Prostate gland (tissue), 2 donors: ENCODE measurements at regions not wholly inside any gene's neighbourhood (a gene's known extent, or its start where the extent isn't known, plus 50 kb on each side); places are given as distances from the start of the nearest gene placed in this dataset.
A peak's percentile ranks its signal among the peaks of the same experiment; 100 is the strongest.

Experiments
- DNase-seq: peaks from one replicate; pipeline ENCODE4 v3.0.0-alpha.2; 2019; ENCODE audit warnings: low spot score
- H3K27ac ChIP-seq, 2 donors: fragments of 200-600 bp; sonication (generic); 2 replicates each; pipeline ENCODE4 v1.5.1; 2017 to 2019
- H3K27me3 ChIP-seq: fragments of 200-600 bp; sonication (generic); replicated peaks from 2 replicates; pipeline ENCODE4 v1.5.1; 2019; ENCODE audit not compliant: insufficient read depth
- H3K36me3 ChIP-seq, 2 donors: fragments of 200-600 bp; sonication (generic); 1 replicate in 1 of 2; 2 replicates in 1 of 2; pipeline versions ENCODE4 v1.5.1 to v1.8.1; 2017 to 2019
- H3K4me1 ChIP-seq: fragments of 200-600 bp; sonication (generic); replicated peaks from 2 replicates; pipeline ENCODE4 v1.5.1; 2019
- H3K4me3 ChIP-seq, 2 donors: fragments of 200-600 bp; sonication (generic); 2 replicates each; pipeline ENCODE4 v1.5.1; 2017 to 2019
- H3K9me3 ChIP-seq: fragments of 200-600 bp; sonication (generic); 2 replicates; pipeline ENCODE4 v1.5.1; 2017
- POLR2A ChIP-seq: fragments of 450-650 bp; IDR thresholded peaks from one replicate; pipeline ENCODE4 v1.6.1; 2016; ENCODE audit warnings: antibody characterized with exemption, mild to moderate bottlenecking
- POLR2AphosphoS5 ChIP-seq: sonication (generic); formaldehyde crosslinking; IDR thresholded peaks from one replicate; pipeline ENCODE4 v1.6.1; 2017; ENCODE audit warnings: antibody characterized with exemption
- WGBS: methylation state at CpG from one replicate; pipeline ENCODE4 v1.1.5; 2018; 5-methylcytosine and 5-hydroxymethylcytosine counted together
- intact Hi-C: fragments of 100-400 bp; cut with DNase I; formaldehyde crosslinking; loops from one replicate; pipeline ENCODE4 v1.14.2; 2022
- TF ChIP-seq, protein P1 (sequence below), 4 experiments: fragments of 200-600 bp in 2 of 4; fragments of 450-650 bp in 2 of 4; sonication (generic) in 2 of 4; IDR thresholded peaks; 1 replicate in 3 of 4; 2 replicates in 1 of 4; pipeline ENCODE4 v1.5.1; 2016 to 2019; ENCODE audit warnings: antibody characterized with exemption in 4 of 4, mild to moderate bottlenecking in 2 of 4, moderate library complexity in 2 of 4

DNA sequence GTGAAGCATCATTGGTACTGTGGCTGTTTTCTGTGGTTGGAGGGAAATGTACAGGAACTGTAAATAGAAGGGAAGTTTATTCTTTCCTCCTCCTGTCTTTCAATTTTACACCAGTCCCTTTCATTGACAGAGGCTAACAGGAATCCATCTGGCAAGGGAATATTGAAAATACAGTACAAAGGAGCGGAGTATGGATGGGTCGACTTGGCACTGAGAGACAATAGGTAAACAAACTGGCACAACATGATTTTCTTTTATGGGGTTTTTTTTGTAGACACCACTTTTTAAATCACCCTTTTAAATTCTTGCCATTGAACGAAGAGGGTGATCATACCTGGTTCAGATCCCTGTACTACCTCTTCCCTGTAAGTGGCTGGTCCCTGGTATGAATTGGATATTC is 341.3 kb downstream of the RWDD3 start:
- peak; percentile 49 for TF ChIP-seq POLR2AphosphoS5
- no peak for TF ChIP-seq POLR2A
- TF ChIP-seq, protein P1, sequence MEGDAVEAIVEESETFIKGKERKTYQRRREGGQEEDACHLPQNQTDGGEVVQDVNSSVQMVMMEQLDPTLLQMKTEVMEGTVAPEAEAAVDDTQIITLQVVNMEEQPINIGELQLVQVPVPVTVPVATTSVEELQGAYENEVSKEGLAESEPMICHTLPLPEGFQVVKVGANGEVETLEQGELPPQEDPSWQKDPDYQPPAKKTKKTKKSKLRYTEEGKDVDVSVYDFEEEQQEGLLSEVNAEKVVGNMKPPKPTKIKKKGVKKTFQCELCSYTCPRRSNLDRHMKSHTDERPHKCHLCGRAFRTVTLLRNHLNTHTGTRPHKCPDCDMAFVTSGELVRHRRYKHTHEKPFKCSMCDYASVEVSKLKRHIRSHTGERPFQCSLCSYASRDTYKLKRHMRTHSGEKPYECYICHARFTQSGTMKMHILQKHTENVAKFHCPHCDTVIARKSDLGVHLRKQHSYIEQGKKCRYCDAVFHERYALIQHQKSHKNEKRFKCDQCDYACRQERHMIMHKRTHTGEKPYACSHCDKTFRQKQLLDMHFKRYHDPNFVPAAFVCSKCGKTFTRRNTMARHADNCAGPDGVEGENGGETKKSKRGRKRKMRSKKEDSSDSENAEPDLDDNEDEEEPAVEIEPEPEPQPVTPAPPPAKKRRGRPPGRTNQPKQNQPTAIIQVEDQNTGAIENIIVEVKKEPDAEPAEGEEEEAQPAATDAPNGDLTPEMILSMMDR (IDR thresholded peaks at IDR 0.05): no peak
- 46% methylated on average over 3 of the region's 3 CpGs for WGBS
- intact Hi-C loops: no loop called here

DNA sequence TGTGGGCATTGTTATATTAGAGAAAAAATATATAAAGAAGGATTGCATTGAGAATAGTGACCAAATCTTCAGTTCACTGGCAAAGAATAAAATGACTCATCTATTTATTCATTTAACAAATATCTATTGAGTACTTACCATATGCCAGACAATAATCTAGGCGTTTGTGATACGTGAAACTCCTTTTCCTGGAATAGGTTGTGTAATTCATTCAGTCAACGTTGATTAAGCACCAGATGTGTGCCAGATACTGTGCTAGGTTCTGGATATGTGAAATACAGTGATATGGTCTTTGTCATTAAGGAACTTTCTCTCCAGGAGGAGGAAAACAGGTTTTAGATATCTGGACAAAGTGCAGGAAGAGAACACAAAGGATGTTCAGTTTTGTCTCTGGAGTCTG is 344.5 kb downstream of the RWDD3 start:
- Histone ChIP-seq H3K9me3 (no peaks in the 10 kb centered on the region), H3K27ac (no peak overlapping the region), H3K36me3 (no peaks in the 10 kb centered on the region), H3K4me3 (no peak overlapping the region), H3K4me1 (no peaks in the 10 kb centered on the region), H3K27me3 (no peaks in the 10 kb centered on the region)
- DNase-seq: no peak
- intact Hi-C loops: no loop called here
- WGBS: 66% methylated on average over 3 of the region's 3 CpGs
- TF ChIP-seq POLR2AphosphoS5 (no peak), POLR2A (no peak)
- TF ChIP-seq, protein P1 (IDR thresholded peaks at IDR 0.05): no peak

More for the DNA sequence above, 341.3 kb downstream of the RWDD3 start:
- peak; percentile 14 for DNase-seq
- no peak overlapping the region for H3K27ac ChIP-seq
- H3K27me3 ChIP-seq: no peaks in the 10 kb centered on the region
- no peak overlapping the region for H3K4me3 ChIP-seq
- no peaks in the 10 kb centered on the region for H3K4me1 ChIP-seq
- H3K36me3 ChIP-seq: no peaks in the 10 kb centered on the region
- no peaks in the 10 kb centered on the region for H3K9me3 ChIP-seq

DNA sequence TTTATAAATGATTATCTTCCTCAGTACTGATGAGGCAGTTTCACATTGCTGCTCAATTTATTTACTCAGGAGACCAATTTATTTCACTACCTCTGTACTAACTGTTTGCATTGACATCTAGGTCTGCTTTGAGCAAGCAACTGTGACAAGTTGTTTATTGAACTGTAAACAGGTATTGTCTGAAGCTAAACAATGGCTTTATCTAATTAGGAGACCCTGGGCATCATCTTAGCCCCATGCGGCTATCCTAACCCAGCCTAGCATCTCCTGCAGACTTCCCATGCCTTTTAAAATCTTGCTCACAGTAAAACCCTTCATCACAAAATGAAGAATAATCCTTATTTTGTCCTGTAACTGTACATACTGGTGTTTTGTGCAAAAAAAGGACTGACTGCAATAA is 348.2 kb downstream of the RWDD3 start:
- intact Hi-C loops: no loop called here
- no peak for TF ChIP-seq POLR2AphosphoS5
- TF ChIP-seq POLR2A: no peak
- TF ChIP-seq, protein P1 (IDR thresholded peaks at IDR 0.05): no peak
- Histone ChIP-seq H3K4me3 (no peak overlapping the region), H3K9me3 (no peaks in the 10 kb centered on the region), H3K4me1 (no peaks in the 10 kb centered on the region), H3K27ac (no peak overlapping the region), H3K36me3 (no peaks in the 10 kb centered on the region), H3K27me3 (no peaks in the 10 kb centered on the region)
- 81% methylated on average over 1 of the region's 1 CpG for WGBS
- DNase-seq: no peak

DNA sequence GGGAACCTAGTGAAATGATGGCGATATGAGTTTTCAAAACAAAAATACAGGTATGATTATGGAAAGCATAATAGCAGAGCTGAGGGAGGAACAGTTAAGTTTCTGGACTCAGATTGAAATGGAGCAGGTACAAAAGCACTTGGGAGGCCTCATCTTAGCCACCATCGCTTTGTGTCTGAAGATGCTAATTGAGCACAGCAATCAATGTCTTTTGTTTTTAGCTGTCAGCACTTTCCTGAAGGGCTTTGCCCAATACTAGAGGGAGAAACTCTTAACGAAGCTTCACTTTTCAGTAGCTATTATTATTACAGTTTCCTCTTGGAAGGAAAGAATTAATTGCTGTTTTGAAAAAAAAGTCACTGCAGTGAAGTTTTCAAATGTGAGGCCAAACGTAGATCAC is 348.7 kb downstream of the RWDD3 start:
- DNase-seq: no peak
- no peaks in the 10 kb centered on the region for H3K9me3 ChIP-seq
- no peaks in the 10 kb centered on the region for H3K36me3 ChIP-seq
- H3K27me3 ChIP-seq: no peaks in the 10 kb centered on the region
- WGBS: 83% methylated on average over 4 of the region's 4 CpGs
- TF ChIP-seq POLR2AphosphoS5 (no peak), POLR2A (no peak)
- TF ChIP-seq, protein P1 (IDR thresholded peaks at IDR 0.05): no peak
- no peak overlapping the region for H3K27ac ChIP-seq
- intact Hi-C loops: no loop called here
- no peaks in the 10 kb centered on the region for H3K4me1 ChIP-seq
- no peak overlapping the region for H3K4me3 ChIP-seq

DNA sequence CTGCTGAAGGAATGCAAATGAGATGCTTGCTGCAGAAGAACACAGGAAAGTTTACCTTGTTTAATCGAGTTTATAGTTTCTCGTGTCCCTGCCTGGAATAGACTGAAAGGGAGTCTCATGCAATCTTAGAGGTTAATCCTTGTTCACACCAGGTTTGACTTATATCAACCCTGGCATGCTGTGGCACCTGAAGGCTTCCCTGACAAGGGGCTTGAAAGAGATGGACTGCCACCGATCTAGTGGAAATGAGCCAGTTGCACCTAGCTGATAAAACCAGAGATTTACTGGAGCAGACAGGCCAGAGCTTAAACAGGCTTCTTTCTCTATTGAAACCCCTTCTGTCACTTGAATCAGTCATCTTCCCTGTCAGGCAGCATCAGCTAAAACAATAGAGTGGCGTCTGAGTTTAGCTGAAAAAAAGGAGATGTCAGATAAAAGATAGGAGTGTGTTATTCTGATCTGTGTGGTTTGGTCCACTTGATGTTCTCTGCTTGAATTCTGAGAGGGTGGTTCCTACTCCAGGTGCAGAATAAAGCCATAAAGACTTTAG is 349.7 kb downstream of the RWDD3 start:
- Histone ChIP-seq H3K4me1 (no peaks in the 10 kb centered on the region), H3K9me3 (no peaks in the 10 kb centered on the region), H3K36me3 (no peaks in the 10 kb centered on the region), H3K27me3 (no peaks in the 10 kb centered on the region), H3K4me3 (no peak overlapping the region), H3K27ac (no peak overlapping the region)
- 52% methylated on average over 4 of the region's 4 CpGs for WGBS
- no peak for DNase-seq
- intact Hi-C loops: no loop called here
- TF ChIP-seq POLR2A (no peak), POLR2AphosphoS5 (no peak)
- TF ChIP-seq, protein P1 (IDR thresholded peaks at IDR 0.05): no peak
